Esophagus muscularis mucosa (tissue), 4 donors: ENCODE measurements at regions not wholly inside any gene's neighbourhood (a gene's known extent, or its start where the extent isn't known, plus 50 kb on each side); places are given as distances from the start of the nearest gene placed in this dataset.

Experiments
- EP300 ChIP-seq: sonication (generic); formaldehyde crosslinking; IDR thresholded peaks from one replicate; pipeline ENCODE4 v1.6.1; 2017; ENCODE audit warnings: antibody characterized with exemption
- POLR2A ChIP-seq: fragments of 450-650 bp; IDR thresholded peaks from one replicate; pipeline ENCODE4 v1.6.1; 2017; ENCODE audit warnings: antibody characterized with exemption, moderate library complexity, mild to moderate bottlenecking, low read depth
- POLR2AphosphoS5 ChIP-seq, 2 donors: sonication (generic); formaldehyde crosslinking; IDR thresholded peaks; one replicate each; pipeline ENCODE4 v1.6.1; 2017; ENCODE audit warnings: antibody characterized with exemption in 2 of 2
- TF ChIP-seq, protein P1 (sequence below), 3 experiments: fragments of 200-600 bp in 2 of 3; fragments of 450-650 bp in 1 of 3; sonication (generic) in 2 of 3; IDR thresholded peaks; one replicate each; pipeline ENCODE4 v1.5.1; 2017 to 2019; ENCODE audit warnings: antibody characterized with exemption in 3 of 3, mild to moderate bottlenecking in 2 of 3, moderate library complexity in 1 of 3

DNA sequence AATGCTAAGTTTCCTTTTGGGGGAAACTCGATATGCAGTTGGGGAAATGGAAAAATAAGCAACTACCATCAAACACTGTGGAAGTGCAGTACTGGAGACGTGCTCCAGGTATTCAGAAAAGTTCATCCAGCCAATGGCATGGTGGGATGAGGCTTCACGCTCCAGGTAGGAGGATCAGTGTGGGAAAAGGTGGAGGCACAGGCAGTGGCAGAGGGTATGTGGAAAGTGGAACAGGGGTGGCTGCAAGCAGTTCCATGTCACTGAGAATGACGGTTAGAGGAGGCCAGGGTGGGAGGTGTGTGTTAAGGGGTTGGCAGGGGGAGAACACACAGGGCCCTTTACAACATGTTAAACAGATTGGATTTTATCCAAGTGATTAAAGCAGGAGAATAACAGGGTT, 105.1 kb upstream of the NCAM1 start:
- TF ChIP-seq POLR2AphosphoS5 (IDR thresholded peaks at IDR 0.05) (no peak), POLR2A (no peak), EP300 (no peak)
- TF ChIP-seq, protein P1, sequence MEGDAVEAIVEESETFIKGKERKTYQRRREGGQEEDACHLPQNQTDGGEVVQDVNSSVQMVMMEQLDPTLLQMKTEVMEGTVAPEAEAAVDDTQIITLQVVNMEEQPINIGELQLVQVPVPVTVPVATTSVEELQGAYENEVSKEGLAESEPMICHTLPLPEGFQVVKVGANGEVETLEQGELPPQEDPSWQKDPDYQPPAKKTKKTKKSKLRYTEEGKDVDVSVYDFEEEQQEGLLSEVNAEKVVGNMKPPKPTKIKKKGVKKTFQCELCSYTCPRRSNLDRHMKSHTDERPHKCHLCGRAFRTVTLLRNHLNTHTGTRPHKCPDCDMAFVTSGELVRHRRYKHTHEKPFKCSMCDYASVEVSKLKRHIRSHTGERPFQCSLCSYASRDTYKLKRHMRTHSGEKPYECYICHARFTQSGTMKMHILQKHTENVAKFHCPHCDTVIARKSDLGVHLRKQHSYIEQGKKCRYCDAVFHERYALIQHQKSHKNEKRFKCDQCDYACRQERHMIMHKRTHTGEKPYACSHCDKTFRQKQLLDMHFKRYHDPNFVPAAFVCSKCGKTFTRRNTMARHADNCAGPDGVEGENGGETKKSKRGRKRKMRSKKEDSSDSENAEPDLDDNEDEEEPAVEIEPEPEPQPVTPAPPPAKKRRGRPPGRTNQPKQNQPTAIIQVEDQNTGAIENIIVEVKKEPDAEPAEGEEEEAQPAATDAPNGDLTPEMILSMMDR (IDR thresholded peaks at IDR 0.05) = no peak
